GM21717 (cell line): ENCODE measurements at regions not wholly inside any gene's neighbourhood (a gene's known extent, or its start where the extent isn't known, plus 50 kb on each side); places are given as distances from the start of the nearest gene placed in this dataset.

Experiments used
- ATAC-seq: cut with Tn5 transposase; IDR thresholded peaks from one replicate; pipeline ENCODE4 v1.9.1; 2021; ENCODE audit warnings: mild to moderate bottlenecking, moderate library complexity; ENCODE audit not compliant: unreplicated experiment

DNA sequence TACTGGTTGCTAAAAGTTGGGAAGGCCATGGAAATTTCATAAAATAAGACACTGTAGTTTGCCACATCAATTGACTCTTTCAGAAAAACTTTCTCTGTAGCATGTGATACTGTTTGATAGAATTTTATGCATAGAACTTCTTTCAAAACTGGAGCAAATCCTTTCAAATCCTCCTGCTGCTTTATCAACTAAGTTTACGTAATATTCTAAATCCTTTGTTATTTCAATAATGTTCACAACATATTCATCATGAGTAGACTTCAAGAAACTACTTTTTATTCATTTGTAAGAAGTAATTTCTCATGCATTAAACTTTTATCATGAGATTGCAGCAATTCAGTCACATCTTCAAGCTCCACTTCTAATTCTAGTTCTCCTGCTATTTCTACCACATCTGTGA is 199.3 kb downstream of the PCDH18 start:
- ATAC-seq = no peak

DNA sequence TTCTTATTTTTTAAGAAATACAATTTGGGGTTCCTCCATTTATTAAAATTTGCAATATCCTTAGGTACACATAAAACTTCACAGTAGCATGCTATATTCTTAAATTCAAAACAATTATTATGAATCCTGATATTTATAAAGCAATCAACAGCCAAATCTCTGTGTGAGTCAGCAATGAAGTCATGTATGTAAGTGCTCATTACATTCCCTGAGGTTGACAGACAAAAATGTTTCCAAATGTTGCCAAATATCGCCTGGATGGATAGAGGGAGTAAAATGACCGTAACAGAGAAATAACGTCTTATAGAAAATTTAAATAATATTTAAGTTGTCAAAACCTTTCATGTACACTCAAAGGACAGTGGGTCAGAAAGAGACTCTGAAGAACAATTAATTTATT is 220.0 kb downstream of the PCDH18 start:
- no peak for ATAC-seq

DNA sequence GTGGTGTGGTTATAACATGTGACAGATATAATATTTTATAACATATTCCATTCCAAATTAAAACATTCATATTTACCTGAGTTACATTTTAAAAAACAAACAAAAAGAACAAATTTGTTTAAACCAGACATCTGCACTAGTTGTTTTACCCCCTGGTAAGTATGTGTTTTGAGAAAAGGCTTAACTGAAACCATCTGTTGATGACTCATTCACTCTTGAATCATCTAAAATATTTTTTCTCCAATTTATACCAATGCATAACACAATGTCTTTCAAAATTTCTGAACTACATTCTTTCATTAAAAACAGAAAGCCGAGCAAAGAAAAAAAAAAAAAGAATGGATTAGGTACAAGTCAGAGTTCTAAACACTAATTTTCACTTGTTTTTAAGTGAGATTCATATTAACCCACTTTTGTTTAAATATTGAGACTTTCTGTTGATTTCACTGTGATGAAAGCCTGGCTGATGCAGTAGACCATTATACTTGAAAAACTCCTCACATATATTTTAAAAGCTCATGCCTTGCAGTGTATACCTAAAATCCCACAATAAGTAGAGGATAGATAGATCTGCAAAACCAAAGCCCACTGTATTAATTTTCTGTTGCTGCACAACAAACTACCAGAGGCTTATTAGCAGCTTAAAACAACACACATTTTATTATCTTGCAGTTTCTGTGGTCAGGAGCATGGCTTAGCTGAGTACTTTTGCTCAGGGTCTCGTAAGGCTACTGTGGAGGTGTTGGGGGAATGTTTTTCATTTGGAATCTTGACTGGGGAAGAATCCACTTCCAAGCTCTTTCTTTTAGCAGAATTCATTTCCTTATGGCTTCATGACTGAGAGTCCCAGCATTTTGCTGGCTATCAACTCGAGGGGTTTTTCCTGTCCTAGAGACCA is 221.5 kb downstream of the PCDH18 start:
- no peak for ATAC-seq

DNA sequence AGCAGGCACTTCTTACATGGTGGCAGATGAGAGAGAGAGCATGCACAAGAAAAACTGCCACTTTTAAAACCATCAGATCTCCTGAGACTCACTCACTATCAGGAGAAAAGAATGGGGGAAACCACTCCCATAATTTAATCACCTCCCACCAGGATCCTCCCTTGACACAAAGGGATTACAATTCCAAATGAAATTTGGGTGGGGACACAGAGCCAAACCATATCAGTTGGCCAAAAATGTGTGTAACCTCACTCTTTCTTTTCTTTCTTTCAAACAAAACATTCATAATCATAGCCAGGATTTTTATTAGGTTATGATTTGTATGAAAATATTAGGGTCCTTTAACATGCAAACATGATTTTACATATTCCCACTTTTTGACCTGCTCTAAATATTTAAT is 222.1 kb downstream of the PCDH18 start:
- ATAC-seq = no peak

- ATAC-seq = no peak
Measured at GRCh38 chr4:137309424-137309823, 222.9 kb downstream of the PCDH18 start.

DNA sequence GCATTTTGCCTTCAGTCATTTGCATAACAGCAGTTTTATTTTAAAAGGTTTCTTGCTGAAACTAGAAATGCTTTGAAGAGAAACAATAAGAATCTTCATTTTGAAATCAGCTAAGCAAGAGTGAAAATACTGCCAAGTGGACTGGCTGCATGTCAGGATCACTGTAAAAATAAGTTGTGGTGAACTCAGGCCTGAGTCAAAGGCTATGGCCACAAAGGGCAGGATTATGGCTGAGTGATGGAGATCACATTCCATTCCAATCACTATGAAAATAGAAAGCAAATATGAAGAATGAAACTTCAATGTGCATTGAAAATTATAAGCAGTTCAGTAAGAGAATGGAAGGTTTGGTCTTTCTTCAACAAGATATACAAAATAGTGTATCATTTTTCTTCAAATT is 224.5 kb downstream of the PCDH18 start:
- no peak for ATAC-seq

DNA sequence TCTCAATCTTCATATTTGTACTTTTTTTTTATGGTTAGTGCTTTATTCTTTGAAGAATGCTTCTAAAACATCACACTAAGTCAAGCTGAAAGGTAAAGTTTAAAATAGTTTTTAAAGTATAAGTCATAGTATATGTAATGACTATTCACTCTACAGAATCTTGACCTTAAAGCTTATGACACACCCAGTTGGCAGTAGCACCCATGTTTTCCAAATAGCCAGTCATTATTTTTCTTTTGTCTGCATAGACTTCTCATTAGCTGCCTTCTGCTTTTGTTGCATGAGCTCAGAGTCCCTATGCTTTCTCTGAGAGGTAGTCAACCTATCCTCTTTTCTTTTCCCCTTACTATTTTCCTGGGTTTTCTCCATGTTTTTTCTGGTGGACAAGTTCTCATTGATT is 231.5 kb downstream of the PCDH18 start:
- ATAC-seq = no peak

DNA sequence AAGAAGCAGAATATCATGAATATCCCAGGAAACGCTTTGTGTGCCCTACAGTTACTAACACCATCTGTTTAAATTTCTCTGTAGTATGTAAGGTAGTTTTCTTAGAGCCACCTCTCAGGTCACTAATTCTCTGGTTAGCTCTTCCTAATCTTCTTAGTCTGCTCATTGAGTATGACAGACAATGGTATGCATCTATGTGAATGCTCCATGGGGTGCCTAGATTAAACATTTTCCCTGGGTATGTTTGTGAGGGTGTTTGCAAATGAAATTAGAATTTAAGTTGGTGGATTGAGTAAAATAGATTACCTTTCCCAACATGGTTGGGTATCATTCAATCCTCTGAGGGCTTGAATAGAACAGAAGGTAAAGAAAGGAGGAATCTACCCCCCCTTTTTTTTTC is 233.0 kb downstream of the PCDH18 start:
- ATAC-seq = no peak

DNA sequence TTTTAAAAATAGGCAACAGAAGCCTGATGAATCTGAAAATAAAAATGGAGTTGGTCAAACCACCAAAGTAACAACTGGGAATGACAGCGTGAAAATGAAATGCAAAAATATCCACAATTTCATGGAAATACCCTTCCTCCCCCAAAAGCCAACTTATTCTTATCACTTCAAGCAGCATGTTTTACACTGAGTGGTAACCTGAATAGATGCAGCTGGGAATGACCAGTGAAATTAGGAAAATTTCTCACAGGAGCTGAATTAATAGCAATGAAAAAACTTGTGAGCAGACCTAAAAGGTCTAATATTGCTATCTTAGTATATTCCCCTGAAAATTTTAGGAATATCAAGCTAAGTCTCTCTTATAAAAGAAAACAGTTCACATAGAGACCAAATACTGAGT is 239.0 kb downstream of the PCDH18 start:
- ATAC-seq = no peak

DNA sequence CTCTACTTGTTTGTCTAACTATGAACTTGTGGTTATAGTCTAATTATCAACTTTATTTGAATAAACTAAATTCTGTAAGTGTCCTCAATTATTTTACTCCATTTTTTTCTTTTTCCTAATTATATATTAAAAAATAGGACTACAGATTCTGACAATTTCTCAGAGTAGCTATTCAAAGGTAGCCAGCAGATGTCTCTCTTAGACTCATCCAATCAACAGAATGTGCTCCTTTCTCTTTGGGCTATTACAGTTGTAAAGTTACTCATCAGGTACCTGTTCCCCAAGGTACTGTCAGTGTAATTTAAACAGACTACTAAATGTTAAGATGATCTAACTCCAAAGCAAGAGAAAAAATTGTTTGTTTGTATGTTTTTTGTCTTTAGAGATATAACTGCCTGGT is 248.6 kb downstream of the PCDH18 start:
- no peak for ATAC-seq

DNA sequence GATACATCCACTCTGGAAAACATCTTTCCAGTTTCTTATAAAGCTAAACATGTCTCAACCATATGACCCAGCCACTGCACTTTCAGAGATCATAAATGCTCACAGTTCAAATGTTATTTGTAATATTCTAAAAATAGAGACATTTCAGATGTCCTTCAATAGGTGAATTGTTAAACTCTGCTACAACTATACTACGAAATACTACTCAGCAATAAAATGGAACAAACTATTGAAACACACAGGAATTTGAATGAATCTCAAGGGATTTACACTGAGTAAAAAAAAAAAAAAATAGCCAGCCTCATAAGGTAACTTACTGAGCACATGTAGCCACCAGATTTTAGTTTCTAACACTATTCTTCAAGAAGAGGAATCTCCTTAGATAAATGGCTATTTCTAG is 253.9 kb downstream of the PCDH18 start:
- no peak for ATAC-seq

DNA sequence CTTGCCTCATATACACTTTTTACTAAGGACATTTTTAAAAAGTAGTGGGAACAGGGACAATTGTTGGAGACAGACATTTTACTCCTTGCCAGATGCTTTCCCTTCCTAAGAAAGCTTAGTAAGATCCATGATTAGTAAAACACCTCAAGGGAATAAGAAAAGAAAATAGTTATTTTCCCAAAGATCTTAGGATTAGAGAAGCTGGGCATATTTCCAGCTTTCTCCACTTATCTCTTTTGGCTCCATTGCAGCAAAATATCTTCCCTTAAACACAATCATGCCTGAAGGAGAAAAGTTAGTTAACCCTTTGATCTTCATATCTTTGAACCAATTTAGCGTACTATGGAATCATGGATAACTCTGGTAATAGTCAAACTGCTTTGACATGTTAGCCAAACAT is 257.9 kb downstream of the PCDH18 start:
- no peak for ATAC-seq

GRCh38 chr4:137267024-137267423 is 265.3 kb downstream of the PCDH18 start:
- ATAC-seq = no peak

- ATAC-seq = no peak
Measured at GRCh38 chr4:137266511-137266910, 265.8 kb downstream of the PCDH18 start.

DNA sequence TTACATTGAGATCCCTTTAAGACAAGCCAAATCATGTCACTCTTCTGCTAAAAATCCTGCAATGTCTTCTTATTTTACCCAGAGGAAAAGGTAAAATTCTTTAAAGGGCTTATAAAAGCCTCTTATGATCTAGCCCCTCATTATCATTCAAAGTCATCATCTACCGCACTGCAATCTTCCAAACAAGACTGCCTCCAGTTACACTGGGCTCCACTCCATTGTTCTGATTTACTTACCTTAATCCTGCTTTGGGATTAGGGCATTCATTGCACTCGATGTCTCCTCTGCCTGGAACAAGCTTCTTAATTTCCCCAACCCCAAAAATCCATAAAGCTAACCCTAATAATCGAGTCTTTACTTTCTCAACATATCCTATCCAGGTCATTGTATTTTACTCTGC is 269.1 kb downstream of the PCDH18 start:
- no peak for ATAC-seq

GRCh38 chr4:137253949-137254348 is 278.3 kb downstream of the PCDH18 start:
- no peak for ATAC-seq

GRCh38 chr4:137249112-137249511 is 283.2 kb downstream of the PCDH18 start:
- ATAC-seq = no peak

DNA sequence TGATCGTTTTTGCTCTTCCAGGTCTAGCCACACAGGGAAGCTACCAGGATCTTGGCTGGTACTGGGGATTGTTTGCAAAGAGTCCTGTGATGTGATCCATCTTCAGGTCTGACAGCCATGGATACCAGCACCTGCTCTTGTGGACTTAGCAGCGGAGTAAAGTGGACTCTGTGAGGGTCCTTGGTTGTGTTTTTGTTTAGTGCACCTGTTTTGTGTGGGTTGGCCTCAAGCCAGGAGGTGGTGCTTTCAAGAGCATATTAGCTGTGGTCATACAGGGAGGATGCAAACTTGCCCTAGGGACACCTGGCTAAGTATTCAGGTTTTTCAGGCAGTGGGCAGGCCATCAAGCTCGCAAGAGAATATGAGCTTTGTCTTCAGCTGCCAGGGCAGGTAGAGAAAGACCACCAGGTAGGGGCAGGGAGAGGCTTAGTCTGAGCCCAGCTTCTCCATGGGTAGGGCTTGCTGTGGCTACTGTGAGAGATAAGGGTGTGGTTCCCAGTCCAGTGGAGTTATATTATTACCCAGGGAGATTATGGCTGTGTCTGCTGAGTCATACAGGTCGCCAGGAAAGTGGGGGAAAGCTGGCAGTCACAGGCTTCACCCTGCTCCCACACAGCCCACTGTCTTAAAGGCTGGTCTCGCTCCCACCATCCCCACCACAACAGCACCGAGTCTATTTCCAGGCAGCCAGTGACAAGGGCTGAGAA is 293.7 kb downstream of the PCDH18 start:
- ATAC-seq = no peak

- ATAC-seq = no peak
Measured at GRCh38 chr4:137226900-137227299, 305.4 kb downstream of the PCDH18 start.

DNA sequence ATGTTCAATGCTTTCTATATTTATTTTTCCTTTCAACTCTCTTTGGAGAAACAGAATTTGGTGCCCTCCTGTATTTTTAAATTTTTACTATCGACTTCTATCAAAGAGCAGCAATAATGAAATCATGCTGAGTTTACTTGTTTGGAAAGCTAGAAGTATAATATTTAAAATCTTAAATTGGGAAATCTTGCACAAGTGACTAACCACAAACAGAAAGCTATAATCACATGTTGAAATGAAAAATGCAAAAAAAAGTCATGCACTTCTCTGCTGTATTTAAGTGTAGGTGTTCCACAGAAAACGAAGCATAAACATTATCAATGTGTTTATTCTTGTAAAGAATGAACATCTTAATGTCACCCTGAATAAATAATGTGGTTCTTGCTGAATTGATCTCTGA is 306.1 kb downstream of the PCDH18 start:
- no peak for ATAC-seq

GRCh38 chr4:137213372-137214173 is 318.7 kb downstream of the PCDH18 start:
- ATAC-seq = no peak

DNA sequence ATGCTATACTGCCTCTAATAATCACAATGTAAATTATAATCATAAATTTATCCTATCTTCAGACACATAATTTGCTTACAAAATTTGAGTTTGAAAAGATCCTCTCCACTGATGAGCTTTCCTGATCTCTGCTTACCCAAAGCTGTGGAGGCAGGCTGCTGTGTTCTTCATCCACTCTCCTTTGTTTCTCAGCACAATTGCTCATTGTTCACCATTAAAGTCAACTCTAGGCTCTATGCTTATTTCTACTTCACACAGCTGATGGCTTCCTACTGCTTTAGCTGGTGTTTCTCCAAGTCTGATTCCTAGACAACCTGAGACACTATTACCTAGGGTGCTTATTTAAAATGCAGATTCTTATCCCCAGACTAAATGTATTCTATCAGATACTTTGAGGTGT is 319.7 kb downstream of the PCDH18 start:
- no peak for ATAC-seq
